ENCODE measurements at regions not wholly inside any gene's neighbourhood (a gene's known extent, or its start where the extent isn't known, plus 50 kb on each side); places are given as distances from the start of the nearest gene placed in this dataset.
A peak's percentile ranks its signal among the peaks of the same experiment; 100 is the strongest.

DNA sequence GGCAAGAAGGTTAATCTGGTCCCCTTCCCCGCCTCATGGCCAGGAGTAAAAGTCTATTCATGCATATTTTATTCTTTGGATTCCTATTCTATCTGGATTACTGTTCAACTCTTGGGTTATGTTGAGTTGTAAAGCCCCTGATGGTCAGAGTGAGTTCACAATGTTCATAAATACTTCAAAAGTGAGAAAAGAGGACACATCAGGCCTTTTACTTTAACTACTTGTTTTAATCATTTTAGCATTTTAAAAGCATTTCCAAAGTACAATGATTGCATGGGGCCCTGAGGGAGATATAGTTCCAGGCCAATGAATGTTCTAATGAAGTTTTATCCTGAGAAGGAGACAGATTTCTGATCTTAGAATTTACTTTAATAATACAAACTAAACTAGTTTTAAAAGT, 93.9 kb downstream of the BOD1 start:
- H3K36me3 ChIP-seq (ENCODE audit: control insufficient read depth in 1 of 2, insufficient read depth in 2 of 2, low read depth in 1 of 2, low read length in 2 of 2) = no peaks in the 10 kb centered on the region
- no peak for DNase-seq
- H2BK120ac ChIP-seq (ENCODE audit: low read depth, low read length) = no peak overlapping the region
- H3K23ac ChIP-seq (ENCODE audit: low read length in 2 of 2) = no peak overlapping the region
- no peak overlapping the region for H3K4ac ChIP-seq (ENCODE audit: low read depth in 1 of 2, low read length in 2 of 2)
- H3K27ac ChIP-seq (ENCODE audit: low read length, poor library complexity, severe bottlenecking) = no peak overlapping the region
- no peaks in the 10 kb centered on the region for H3K4me1 ChIP-seq (ENCODE audit: control insufficient read depth, insufficient read depth, low read depth, low read length)
- H2BK15ac ChIP-seq (ENCODE audit: low read depth, poor library complexity, severe bottlenecking) = no peak overlapping the region
- H2BK12ac ChIP-seq (ENCODE audit: low read length in 2 of 2) = no peak overlapping the region
- H3K9ac ChIP-seq (ENCODE audit: low read length) = no peak overlapping the region
- H3K79me1 ChIP-seq (replicated peaks; ENCODE audit: low read length, poor library complexity, severe bottlenecking) = no peaks in the 10 kb centered on the region
- no peak overlapping the region for H3K18ac ChIP-seq (ENCODE audit: low read depth in 1 of 2, low read length in 2 of 2)
- no peak overlapping the region for H3K4me3 ChIP-seq (ENCODE audit: insufficient read depth in 1 of 2, low read depth in 1 of 2, low read length in 2 of 2)
- no CpG with 5 or more reads among the region's 1 CpG for WGBS
- no peak overlapping the region for H3K14ac ChIP-seq (ENCODE audit: low read length in 2 of 2)
- H3K9me3 ChIP-seq (ENCODE audit: control insufficient read depth, low read length) = peaks cover 15% of the 10 kb centered on the region
- no peak overlapping the region for H4K91ac ChIP-seq (ENCODE audit: low read length)
- H4K8ac ChIP-seq (ENCODE audit: low read length) = no peak overlapping the region
- H2AFZ ChIP-seq (ENCODE audit: low read depth, low read length) = no peak overlapping the region
- H3K27me3 ChIP-seq (ENCODE audit: control insufficient read depth in 1 of 2, insufficient read depth in 1 of 2, low read length in 2 of 2) = no peaks in the 10 kb centered on the region
- no peak overlapping the region for H2AK5ac ChIP-seq (ENCODE audit: low read length, severe bottlenecking)
- H3K4me2 ChIP-seq (ENCODE audit: low read length, poor library complexity, severe bottlenecking) = no peak overlapping the region
- H2BK5ac ChIP-seq (ENCODE audit: low read depth, low read length, poor library complexity, severe bottlenecking) = no peak overlapping the region

- Histone ChIP-seq H3K79me1 (replicated peaks; ENCODE audit: low read length, poor library complexity, severe bottlenecking) (no peaks in the 10 kb centered on the region), H3K27me3 (ENCODE audit: control insufficient read depth in 1 of 2, insufficient read depth in 1 of 2, low read length in 2 of 2) (no peaks in the 10 kb centered on the region), H3K14ac (ENCODE audit: low read length in 2 of 2) (no peak overlapping the region), H2BK15ac (ENCODE audit: low read depth, poor library complexity, severe bottlenecking) (no peak overlapping the region), H3K4me2 (ENCODE audit: low read length, poor library complexity, severe bottlenecking) (no peak overlapping the region), H4K91ac (ENCODE audit: low read length) (no peak overlapping the region), H3K9me3 (ENCODE audit: control insufficient read depth, low read length) (peaks cover 11% of the 10 kb centered on the region), H2BK12ac (ENCODE audit: low read length in 2 of 2) (no peak overlapping the region), H3K18ac (ENCODE audit: low read depth in 1 of 2, low read length in 2 of 2) (no peak overlapping the region), H2BK5ac (ENCODE audit: low read depth, low read length, poor library complexity, severe bottlenecking) (no peak overlapping the region), H2AFZ (ENCODE audit: low read depth, low read length) (no peak overlapping the region), H3K27ac (ENCODE audit: low read length, poor library complexity, severe bottlenecking) (no peak overlapping the region), H2BK120ac (ENCODE audit: low read depth, low read length) (no peak overlapping the region), H3K23ac (ENCODE audit: low read length in 2 of 2) (no peak overlapping the region), H3K4me1 (ENCODE audit: control insufficient read depth, insufficient read depth, low read depth, low read length) (no peaks in the 10 kb centered on the region), H3K4me3 (ENCODE audit: insufficient read depth in 1 of 2, low read depth in 1 of 2, low read length in 2 of 2) (no peak overlapping the region), H4K8ac (ENCODE audit: low read length) (no peak overlapping the region), H3K9ac (ENCODE audit: low read length) (no peak overlapping the region), H3K36me3 (ENCODE audit: control insufficient read depth in 1 of 2, insufficient read depth in 2 of 2, low read depth in 1 of 2, low read length in 2 of 2) (no peaks in the 10 kb centered on the region), H3K4ac (ENCODE audit: low read depth in 1 of 2, low read length in 2 of 2) (no peak overlapping the region), H2AK5ac (ENCODE audit: low read length, severe bottlenecking) (no peak overlapping the region)
- 95% methylated on average over 6 of the region's 6 CpGs for WGBS
- no peak for DNase-seq
These were observed 97.6 kb downstream of the BOD1 start for GRCh38 chr5:173518856-173519255.

- Histone ChIP-seq H4K91ac (ENCODE audit: low read length) (no peak overlapping the region), H2AFZ (ENCODE audit: low read depth, low read length) (no peak overlapping the region), H3K18ac (ENCODE audit: low read depth in 1 of 2, low read length in 2 of 2) (no peak overlapping the region), H3K4ac (ENCODE audit: low read depth in 1 of 2, low read length in 2 of 2) (no peak overlapping the region), H3K4me1 (ENCODE audit: control insufficient read depth, insufficient read depth, low read depth, low read length) (peaks cover under 1% of the 10 kb centered on the region), H3K9me3 (ENCODE audit: control insufficient read depth, low read length) (peaks cover 11% of the 10 kb centered on the region), H3K36me3 (ENCODE audit: control insufficient read depth in 1 of 2, insufficient read depth in 2 of 2, low read depth in 1 of 2, low read length in 2 of 2) (no peaks in the 10 kb centered on the region), H2BK5ac (ENCODE audit: low read depth, low read length, poor library complexity, severe bottlenecking) (no peak overlapping the region), H3K4me2 (ENCODE audit: low read length, poor library complexity, severe bottlenecking) (no peak overlapping the region), H2BK120ac (ENCODE audit: low read depth, low read length) (no peak overlapping the region), H3K27ac (ENCODE audit: low read length, poor library complexity, severe bottlenecking) (no peak overlapping the region), H3K14ac (ENCODE audit: low read length in 2 of 2) (no peak overlapping the region), H3K23ac (ENCODE audit: low read length in 2 of 2) (no peak overlapping the region), H3K9ac (ENCODE audit: low read length) (no peak overlapping the region), H2BK15ac (ENCODE audit: low read depth, poor library complexity, severe bottlenecking) (no peak overlapping the region), H2AK5ac (ENCODE audit: low read length, severe bottlenecking) (no peak overlapping the region), H3K4me3 (ENCODE audit: insufficient read depth in 1 of 2, low read depth in 1 of 2, low read length in 2 of 2) (no peak overlapping the region), H3K79me1 (replicated peaks; ENCODE audit: low read length, poor library complexity, severe bottlenecking) (no peaks in the 10 kb centered on the region), H4K8ac (ENCODE audit: low read length) (no peak overlapping the region), H2BK12ac (ENCODE audit: low read length in 2 of 2) (no peak overlapping the region), H3K27me3 (ENCODE audit: control insufficient read depth in 1 of 2, insufficient read depth in 1 of 2, low read length in 2 of 2) (no peaks in the 10 kb centered on the region)
- no peak for DNase-seq
- WGBS = 84% methylated on average over 3 of the region's 3 CpGs
These were observed 98.8 kb downstream of the BOD1 start for GRCh38 chr5:173517648-173518047.

DNA sequence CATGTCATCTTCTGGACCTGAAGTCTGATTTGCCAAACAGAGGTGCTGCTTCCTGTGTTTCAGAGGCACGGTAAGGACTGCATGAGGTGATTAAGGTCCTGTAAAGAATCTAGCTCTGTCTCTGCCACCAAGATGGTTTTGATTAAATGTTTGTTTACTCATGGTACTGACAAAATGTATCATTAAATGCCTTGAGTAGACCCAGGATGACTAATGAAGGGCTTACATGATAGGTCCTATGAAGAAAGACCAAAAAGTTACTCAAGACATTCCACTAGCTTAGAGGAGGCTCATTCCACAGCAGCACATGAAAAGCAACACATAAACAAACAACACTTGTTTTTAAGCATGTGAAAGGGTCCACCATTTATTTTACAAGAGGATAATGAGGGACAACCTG, 100.9 kb downstream of the BOD1 start:
- H4K91ac ChIP-seq (ENCODE audit: low read length) = no peak overlapping the region
- peaks cover 2% of the 10 kb centered on the region for H3K4me1 ChIP-seq (ENCODE audit: control insufficient read depth, insufficient read depth, low read depth, low read length)
- H3K9ac ChIP-seq (ENCODE audit: low read length) = peak overlapping the region; percentile 50
- H2AFZ ChIP-seq (ENCODE audit: low read depth, low read length) = no peak overlapping the region
- no peaks in the 10 kb centered on the region for H3K36me3 ChIP-seq (ENCODE audit: control insufficient read depth in 1 of 2, insufficient read depth in 2 of 2, low read depth in 1 of 2, low read length in 2 of 2)
- 0% methylated on average over 1 of the region's 1 CpG for WGBS
- H3K18ac ChIP-seq (ENCODE audit: low read depth in 1 of 2, low read length in 2 of 2) = no peak overlapping the region
- no peak overlapping the region for H2BK120ac ChIP-seq (ENCODE audit: low read depth, low read length)
- H3K4ac ChIP-seq (ENCODE audit: low read depth in 1 of 2, low read length in 2 of 2) = no peak overlapping the region
- peaks cover 5% of the 10 kb centered on the region for H3K9me3 ChIP-seq (ENCODE audit: control insufficient read depth, low read length)
- H2BK12ac ChIP-seq (ENCODE audit: low read length in 2 of 2) = no peak overlapping the region
- H2AK5ac ChIP-seq (ENCODE audit: low read length, severe bottlenecking) = no peak overlapping the region
- no peak overlapping the region for H4K8ac ChIP-seq (ENCODE audit: low read length)
- H3K4me2 ChIP-seq (ENCODE audit: low read length, poor library complexity, severe bottlenecking) = no peak overlapping the region
- no peak overlapping the region for H2BK15ac ChIP-seq (ENCODE audit: low read depth, poor library complexity, severe bottlenecking)
- no peaks in the 10 kb centered on the region for H3K27me3 ChIP-seq (ENCODE audit: control insufficient read depth in 1 of 2, insufficient read depth in 1 of 2, low read length in 2 of 2)
- no peak overlapping the region for H3K14ac ChIP-seq (ENCODE audit: low read length in 2 of 2)
- H3K79me1 ChIP-seq (replicated peaks; ENCODE audit: low read length, poor library complexity, severe bottlenecking) = no peaks in the 10 kb centered on the region
- peak; percentile 87 for DNase-seq
- no peak overlapping the region for H3K27ac ChIP-seq (ENCODE audit: low read length, poor library complexity, severe bottlenecking)
- no peak overlapping the region for H2BK5ac ChIP-seq (ENCODE audit: low read depth, low read length, poor library complexity, severe bottlenecking)
- no peak overlapping the region for H3K23ac ChIP-seq (ENCODE audit: low read length in 2 of 2)
- H3K4me3 ChIP-seq (ENCODE audit: insufficient read depth in 1 of 2, low read depth in 1 of 2, low read length in 2 of 2) = no peak overlapping the region
